ENCODE measurements at regions not wholly inside any gene's neighbourhood (a gene's known extent, or its start where the extent isn't known, plus 50 kb on each side); places are given as distances from the start of the nearest gene placed in this dataset.

- TF ChIP-seq CTCF (IDR thresholded peaks at IDR 0.05; ENCODE audit: low read depth, low read length, missing control alignments) = no peak
- no peak overlapping the region for H3K4me3 ChIP-seq (ENCODE audit: low read depth, low read length)
- no peak for DNase-seq (ENCODE audit: low read depth)
These were observed 490.0 kb downstream of the PCDH20 start for GRCh38 chr13:60925686-60926085.

GRCh38 chr13:60924856-60925255, 490.8 kb downstream of the PCDH20 start:
- no peak for DNase-seq (ENCODE audit: low read depth)
- H3K4me3 ChIP-seq (ENCODE audit: low read depth, low read length) = no peak overlapping the region
- no peak for TF ChIP-seq CTCF (IDR thresholded peaks at IDR 0.05; ENCODE audit: low read depth, low read length, missing control alignments)

- no peak overlapping the region for H3K4me3 ChIP-seq (ENCODE audit: low read depth, low read length)
- no peak for TF ChIP-seq CTCF (IDR thresholded peaks at IDR 0.05; ENCODE audit: low read depth, low read length, missing control alignments)
- DNase-seq (ENCODE audit: low read depth) = no peak
These were observed 492.9 kb downstream of the PCDH20 start for GRCh38 chr13:60922576-60923231.

- no peak overlapping the region for H3K4me3 ChIP-seq (ENCODE audit: low read depth, low read length)
- TF ChIP-seq CTCF (IDR thresholded peaks at IDR 0.05; ENCODE audit: low read depth, low read length, missing control alignments) = no peak
- DNase-seq (ENCODE audit: low read depth) = no peak
These were observed 496.8 kb downstream of the TDRD3 start for GRCh38 chr13:60893801-60894200.

- DNase-seq (ENCODE audit: low read depth) = no peak
- H3K4me3 ChIP-seq (ENCODE audit: low read depth, low read length) = no peak overlapping the region
- TF ChIP-seq CTCF (IDR thresholded peaks at IDR 0.05; ENCODE audit: low read depth, low read length, missing control alignments) = no peak
These were observed 490.7 kb downstream of the TDRD3 start for GRCh38 chr13:60887711-60888110.

- TF ChIP-seq CTCF (IDR thresholded peaks at IDR 0.05; ENCODE audit: low read depth, low read length, missing control alignments) = no peak
These were observed 484.5 kb downstream of the TDRD3 start for GRCh38 chr13:60881507-60881906.

GRCh38 chr13:60873116-60873515, 476.1 kb downstream of the TDRD3 start:
- no peak for TF ChIP-seq CTCF (IDR thresholded peaks at IDR 0.05; ENCODE audit: low read depth, low read length, missing control alignments)
- no peak for DNase-seq (ENCODE audit: low read depth)
- H3K4me3 ChIP-seq (ENCODE audit: low read depth, low read length) = no peak overlapping the region

More at GRCh38 chr13:60881507-60881906, 484.5 kb downstream of the TDRD3 start:
- no peak overlapping the region for H3K4me3 ChIP-seq (ENCODE audit: low read depth, low read length)
- DNase-seq (ENCODE audit: low read depth) = no peak
